AG04450 (cell line): ENCODE measurements at regions not wholly inside any gene's neighbourhood (a gene's known extent, or its start where the extent isn't known, plus 50 kb on each side); places are given as distances from the start of the nearest gene placed in this dataset.

Experiments used
- CTCF ChIA-PET: fragments of 300-600, 350-600 bp; formaldehyde crosslinking; extraction: SDS; loops from one replicate; lab custom pipeline; 2022; ENCODE audit warnings: antibody characterized with exemption, inconsistent platforms; lab: Charles Lee
- POLR2A ChIA-PET: fragments of 350-600 bp; formaldehyde crosslinking; extraction: SDS; loops from one replicate; lab custom pipeline; 2021; ENCODE audit warnings: antibody characterized with exemption, inconsistent platforms; lab: Yijun Ruan, JAX
- DNase-seq: peaks from one replicate; pipeline ENCODE4 v3.0.0-alpha.2; 2011; ENCODE audit warnings: low read depth, low spot score
- H3K27ac ChIP-seq: one replicate; pipeline ENCODE4 v1.5.1; 2012; ENCODE audit warnings: low read depth, low read length, control low read depth
- H3K27me3 ChIP-seq: one replicate; pipeline ENCODE4 v1.6.0; 2012; ENCODE audit warnings: low read length; ENCODE audit not compliant: control insufficient read depth, insufficient read depth
- H3K4me3 ChIP-seq: 2 replicates; pipeline ENCODE4 v1.5.1; 2011; ENCODE audit warnings: mild to moderate bottlenecking, low read depth, low read length, control low read depth
- H3K9me3 ChIP-seq: 2 replicates; pipeline ENCODE4 v1.5.1; 2012; ENCODE audit warnings: low read length; ENCODE audit not compliant: control insufficient read depth, insufficient read depth
- CTCF ChIP-seq: IDR thresholded peaks from 2 replicates; pipeline ENCODE4 v1.5.1; 2011; ENCODE audit warnings: low read depth, low read length, control low read depth, inconsistent platforms

GRCh38 chr6:130303431-130303830, 62.4 kb upstream of the TMEM200A start:
- ChIA-PET CTCF (interaction anchor here (1.4 to 2.3 kb wide), 3 partner anchors 9 to 395 kb away, joined by 3 to 10 read pairs (median 4); no protein-coding TSS in a partner anchor), POLR2A (interaction anchor here (0.5 kb wide), 1 partner anchor 395 kb away, joined by 6 read pairs; no protein-coding TSS in a partner anchor)
- DNase-seq, result peak; percentile 42
- Histone ChIP-seq H3K27ac (no peak overlapping the region), H3K27me3 (no peaks in the 10 kb centered on the region), H3K4me3 (no peak overlapping the region), H3K9me3 (no peaks in the 10 kb centered on the region)
- TF ChIP-seq CTCF, result no peak

GRCh38 chr6:130298258-130298657, 67.6 kb upstream of the TMEM200A start:
- no peaks in the 10 kb centered on the region for H3K27me3 ChIP-seq
- no peaks in the 10 kb centered on the region for H3K9me3 ChIP-seq
- no peak for DNase-seq
- ChIA-PET CTCF (no interaction called here), POLR2A (no interaction called here)
- no peak for TF ChIP-seq CTCF
- no peak overlapping the region for H3K4me3 ChIP-seq
- H3K27ac ChIP-seq, result no peak overlapping the region

- no peak for DNase-seq
- 0 out of 2 replicates have a peak, but pooled peaks have one; percentile 3 for TF ChIP-seq CTCF
- Histone ChIP-seq H3K27me3 (no peaks in the 10 kb centered on the region), H3K9me3 (no peaks in the 10 kb centered on the region), H3K4me3 (no peak overlapping the region), H3K27ac (no peak overlapping the region)
- CTCF ChIA-PET, result interaction anchor here (1.0 to 3.0 kb wide), 2 partner anchors 16 to 401 kb away, joined by 3 to 14 read pairs; no protein-coding TSS in a partner anchor
- POLR2A ChIA-PET, result no interaction called here
Measured at GRCh38 chr6:130296854-130297253, 69.0 kb upstream of the TMEM200A start.

GRCh38 chr6:130293800-130294199, 71.0 kb upstream of the SAMD3 start:
- peak; percentile 44 for DNase-seq
- Histone ChIP-seq H3K4me3 (no peak overlapping the region), H3K27ac (no peak overlapping the region), H3K27me3 (no peaks in the 10 kb centered on the region), H3K9me3 (no peaks in the 10 kb centered on the region)
- POLR2A ChIA-PET, result no interaction called here
- peak; percentile 80 for TF ChIP-seq CTCF
- CTCF ChIA-PET, result interaction anchor here (0.5 to 3.5 kb wide), 40 partner anchors 9 to 578 kb away, joined by 3 to 39 read pairs (median 4); no protein-coding TSS in a partner anchor

- H3K4me3 ChIP-seq, result no peak overlapping the region
- CTCF ChIA-PET, result no interaction called here
- POLR2A ChIA-PET, result no interaction called here
- H3K27ac ChIP-seq, result no peak overlapping the region
- H3K9me3 ChIP-seq, result no peaks in the 10 kb centered on the region
- no peaks in the 10 kb centered on the region for H3K27me3 ChIP-seq
- TF ChIP-seq CTCF, result no peak
- DNase-seq, result no peak
Measured at GRCh38 chr6:130288065-130288464, 65.3 kb upstream of the SAMD3 start.
